Erythroblast (primary cell): ENCODE measurements at regions not wholly inside any gene's neighbourhood (a gene's known extent, or its start where the extent isn't known, plus 50 kb on each side); places are given as distances from the start of the nearest gene placed in this dataset.

Experiments used
- GATA1 ChIP-seq: IDR thresholded peaks from 2 replicates; pipeline ENCODE4 v1.6.1; 2011; ENCODE audit warnings: low read depth, mild to moderate bottlenecking, control low read depth, low read length, moderate library complexity
- POLR2A ChIP-seq: IDR thresholded peaks from 2 replicates; pipeline ENCODE4 v1.6.1; 2011; ENCODE audit warnings: mild to moderate bottlenecking, low read length

DNA sequence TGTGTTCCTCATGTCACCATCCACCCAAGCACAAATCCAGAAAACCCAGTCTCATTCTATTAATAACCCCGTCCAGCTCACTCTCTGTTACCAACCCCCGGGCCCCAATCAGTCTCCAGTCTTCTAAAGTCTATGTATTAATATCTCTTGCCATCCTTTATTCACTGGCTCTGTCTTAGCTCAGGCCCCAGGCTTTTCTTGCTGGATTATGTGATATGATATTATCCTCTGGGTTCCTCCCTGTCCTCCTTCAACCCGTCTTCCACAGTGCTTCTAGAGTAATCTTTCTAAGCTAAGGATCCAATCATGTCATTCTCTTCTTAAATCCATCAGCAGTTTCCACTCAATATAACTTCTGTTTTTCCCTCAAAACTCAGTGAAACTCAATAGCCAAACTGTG lies 240.5 kb upstream of the OSR1 start:
- no peak for TF ChIP-seq POLR2A
- no peak for TF ChIP-seq GATA1
